Heart left ventricle (tissue), 16 donors: ENCODE measurements at regions not wholly inside any gene's neighbourhood (a gene's known extent, or its start where the extent isn't known, plus 50 kb on each side); places are given as distances from the start of the nearest gene placed in this dataset.

Source experiments
- ATAC-seq, 4 donors: fragments of 200-7000 bp; cut with Tn5 transposase; one replicate each; pipeline ENCODE4 v1.9.1; 2020 to 2022; ENCODE audit warnings: moderate library complexity in 4 of 4, mild to moderate bottlenecking in 3 of 4, moderate number of reproducible peaks in 1 of 4
- DNase-seq, 5 donors: peaks; one replicate each; pipeline ENCODE4 v3.0.0-alpha.2; 2020
- H3K27ac ChIP-seq, 12 donors: fragments of 200-600 bp; sonication (generic) in 4 of 12; one replicate each; pipeline versions ENCODE4 v1.5.0 to v1.8.0; 2016 to 2022; ENCODE audit warnings: mild to moderate bottlenecking in 2 of 12
- H3K27me3 ChIP-seq, 9 donors: fragments of 200-600 bp; sonication (generic) in 2 of 9; one replicate each; pipeline versions ENCODE4 v1.5.1 to v1.8.0; 2016 to 2022; ENCODE audit warnings: mild to moderate bottlenecking in 3 of 9
- H3K36me3 ChIP-seq, 9 donors: fragments of 200-600 bp; sonication (generic) in 2 of 9; one replicate each; pipeline versions ENCODE4 v1.5.0 to v1.8.0; 2018 to 2022; ENCODE audit warnings: mild to moderate bottlenecking in 2 of 9
- H3K4me1 ChIP-seq, 12 donors: fragments of 200-600 bp; sonication (generic) in 4 of 12; one replicate each; pipeline versions ENCODE4 v1.5.0 to v1.8.0; 2016 to 2022; ENCODE audit warnings: mild to moderate bottlenecking in 3 of 12
- H3K4me3 ChIP-seq, 12 donors: fragments of 200-600 bp; sonication (generic) in 4 of 12; one replicate each; pipeline versions ENCODE4 v1.5.0 to v1.8.0; 2017 to 2022; ENCODE audit warnings: mild to moderate bottlenecking in 9 of 12, moderate library complexity in 4 of 12
- H3K9me3 ChIP-seq, 12 donors: fragments of 200-600 bp; sonication (generic) in 4 of 12; one replicate each; pipeline versions ENCODE4 v1.5.0 to v1.8.0; 2016 to 2022; ENCODE audit warnings: mild to moderate bottlenecking in 1 of 12
- POLR2A ChIP-seq, 2 donors: fragments of 450-650 bp; IDR thresholded peaks; one replicate each; pipeline ENCODE4 v1.6.1; 2017; ENCODE audit warnings: antibody characterized with exemption in 2 of 2, mild to moderate bottlenecking in 2 of 2, moderate library complexity in 2 of 2
- WGBS, 4 donors: extraction: QIAGEN DNeasy Blood & Tissue Kit in 2 of 4; methylation state at CpG; one replicate each; pipeline versions ENCODE4 v1.1.5 to v1.1.7; 2013 to 2018; 5-methylcytosine and 5-hydroxymethylcytosine counted together
- intact Hi-C, 10 donors: fragments of 100-400 bp; cut with DNase I; formaldehyde crosslinking; loops; one replicate each; pipeline versions ENCODE4 v1.11.1 to v1.14.2; 2022
- TF ChIP-seq, protein P1 (sequence below), 12 donors: fragments of 200-600 bp; sonication (generic) in 4 of 12; IDR thresholded peaks; one replicate each; pipeline versions ENCODE4 v1.5.0 to v1.8.0; 2018 to 2022; ENCODE audit warnings: antibody characterized with exemption in 12 of 12, mild to moderate bottlenecking in 5 of 12
- donor health status: ischemic (EF 13 %, LVEDD 7.1; RV severe dilation, severe dysfunction).
- donor health status: healthy with polysubstance abuse.
- donor health status: DM: no; HTN: yes; CAD: no.
- donor health status: DM: no; HTN: no; CAD: no.
- donor health status: ischemic (EF 25% LVEDD 6.9; RV normal size, moderate dysfunction).
- donor health status: ischemic (EF 25% LVEDD 5.7; RV mildly dilated, moderate dysfunction).
- donor health status: healthy.
- donor health status: DM: yes; HTN: yes; CAD: no.
- donor health status: ischemic (EF 35%, LVEDD 5.7; RV mildly dilated, moderate dysfunction).
- donor health status: nonischemic (EF 11% LVEDD 7.7; RV severe dilation, severe dysfunction).
- donor health status: DM: yes; HTN: yes; CAD: no.
- donor health status: PGD.
- donor health status: ischemic (EF 29% LVEDD 5.4; RV normal size, mild dysfunction).
- donor health status: nonischemic (EF 23%, LVEDD 6.1; RV moderate dilation, normal function).

DNA sequence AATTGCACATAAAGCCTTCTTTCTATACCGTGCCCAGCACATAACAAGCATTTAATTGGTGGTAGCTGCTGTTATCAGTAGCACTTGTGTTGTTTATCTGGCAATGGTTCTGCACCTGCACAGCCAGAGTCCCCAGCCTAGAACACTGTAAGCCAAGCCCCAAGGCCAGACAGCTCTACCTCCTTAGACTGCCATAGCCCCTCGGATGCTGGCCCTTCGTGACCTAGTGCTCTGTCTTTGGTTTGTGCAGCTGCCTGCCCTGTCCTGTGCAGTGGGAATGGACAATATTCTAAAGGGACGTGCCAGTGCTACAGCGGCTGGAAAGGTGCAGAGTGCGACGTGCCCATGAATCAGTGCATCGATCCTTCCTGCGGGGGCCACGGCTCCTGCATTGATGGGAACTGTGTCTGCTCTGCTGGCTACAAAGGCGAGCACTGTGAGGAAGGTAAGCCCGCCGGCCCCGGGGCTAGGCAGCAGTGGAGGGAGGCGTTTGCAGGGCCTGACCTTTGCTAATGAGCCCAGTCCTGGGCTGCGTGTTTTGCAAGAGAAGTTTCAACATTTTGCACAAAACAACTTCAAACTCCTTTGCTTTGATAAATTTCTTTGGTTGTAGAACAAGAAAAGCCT lies 173.3 kb upstream of the WWC1 start:
- no peak overlapping the region for H3K4me3 ChIP-seq
- DNase-seq = no peak
- H3K36me3 ChIP-seq = peaks cover 0 to 24% (median 0%) of the 10 kb centered on the region in 9 donors
- H3K9me3 ChIP-seq = no peaks in the 10 kb centered on the region
- 61 to 71% (median 65%) methylated on average over 16 of the region's 16 CpGs for WGBS, 4 donors
- peak in 2 of 4 donors; percentile 23 to 49 for ATAC-seq
- H3K27ac ChIP-seq = no peak overlapping the region
- TF ChIP-seq, protein P1, sequence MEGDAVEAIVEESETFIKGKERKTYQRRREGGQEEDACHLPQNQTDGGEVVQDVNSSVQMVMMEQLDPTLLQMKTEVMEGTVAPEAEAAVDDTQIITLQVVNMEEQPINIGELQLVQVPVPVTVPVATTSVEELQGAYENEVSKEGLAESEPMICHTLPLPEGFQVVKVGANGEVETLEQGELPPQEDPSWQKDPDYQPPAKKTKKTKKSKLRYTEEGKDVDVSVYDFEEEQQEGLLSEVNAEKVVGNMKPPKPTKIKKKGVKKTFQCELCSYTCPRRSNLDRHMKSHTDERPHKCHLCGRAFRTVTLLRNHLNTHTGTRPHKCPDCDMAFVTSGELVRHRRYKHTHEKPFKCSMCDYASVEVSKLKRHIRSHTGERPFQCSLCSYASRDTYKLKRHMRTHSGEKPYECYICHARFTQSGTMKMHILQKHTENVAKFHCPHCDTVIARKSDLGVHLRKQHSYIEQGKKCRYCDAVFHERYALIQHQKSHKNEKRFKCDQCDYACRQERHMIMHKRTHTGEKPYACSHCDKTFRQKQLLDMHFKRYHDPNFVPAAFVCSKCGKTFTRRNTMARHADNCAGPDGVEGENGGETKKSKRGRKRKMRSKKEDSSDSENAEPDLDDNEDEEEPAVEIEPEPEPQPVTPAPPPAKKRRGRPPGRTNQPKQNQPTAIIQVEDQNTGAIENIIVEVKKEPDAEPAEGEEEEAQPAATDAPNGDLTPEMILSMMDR (IDR thresholded peaks at IDR 0.05) = no peak
- no peak for TF ChIP-seq POLR2A (IDR thresholded peaks at IDR 0.05)
- H3K4me1 ChIP-seq = peaks cover 0 to 20% (median 3%) of the 10 kb centered on the region in 12 donors
- intact Hi-C loops = loop anchor here in 3 of 10 donors (5.0 to 10.0 kb wide), 2 partner anchors 97 to 99 kb away; no protein-coding TSS in a partner anchor
- H3K27me3 ChIP-seq = no peaks in the 10 kb centered on the region

DNA sequence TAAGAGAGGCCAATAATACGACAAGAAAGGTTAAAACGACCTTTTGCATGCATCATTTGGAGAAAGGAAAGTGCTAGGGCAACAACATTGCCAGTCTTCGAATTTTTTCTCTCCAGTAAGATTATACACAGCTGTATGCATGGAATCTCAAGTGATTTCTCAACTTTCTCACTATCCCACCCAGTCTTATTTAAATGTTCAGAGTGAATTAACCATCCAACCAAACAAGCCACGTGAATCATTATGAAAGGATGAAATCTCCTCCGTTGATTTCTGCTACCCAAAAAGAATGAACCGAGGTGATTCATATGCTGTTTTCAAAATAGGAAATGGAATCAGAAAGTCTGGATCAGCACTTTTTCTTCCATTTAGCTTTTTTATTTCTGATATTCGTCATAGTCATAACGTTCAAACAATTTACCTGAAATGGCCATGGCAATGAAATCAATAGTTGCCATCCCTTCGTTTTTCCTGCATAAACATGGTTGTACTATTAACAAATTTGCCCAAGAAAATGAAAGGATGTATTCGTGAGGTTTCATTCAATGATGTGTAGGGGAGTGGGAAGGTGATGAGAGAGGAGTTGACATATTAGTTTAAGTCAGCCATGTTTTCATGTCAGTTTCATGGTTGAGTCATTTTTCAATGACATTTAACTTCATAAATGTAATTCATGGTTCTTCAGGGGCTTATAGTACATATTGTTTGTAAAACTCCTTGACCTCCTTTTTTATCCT lies 170.9 kb upstream of the WWC1 start:
- H3K9me3 ChIP-seq = no peaks in the 10 kb centered on the region
- H3K27me3 ChIP-seq = no peaks in the 10 kb centered on the region
- 73 to 76% (median 75%) methylated on average over 10 of the region's 10 CpGs for WGBS, 4 donors
- peak overlapping the region in 4 of 12 donors; percentile 5 to 29 (median 7) for H3K27ac ChIP-seq
- no peak for DNase-seq
- no peak for TF ChIP-seq POLR2A (IDR thresholded peaks at IDR 0.05)
- TF ChIP-seq, protein P1 (IDR thresholded peaks at IDR 0.05) = no peak
- peaks cover 0 to 29% (median 0%) of the 10 kb centered on the region in 9 donors for H3K36me3 ChIP-seq
- no peak for ATAC-seq
- no peak overlapping the region for H3K4me3 ChIP-seq
- intact Hi-C loops = loop anchor here in 1 of 10 donors (10.0 kb wide), 1 partner anchor 94 kb away; no protein-coding TSS in a partner anchor
- H3K4me1 ChIP-seq = peaks cover 0 to 39% (median 5%) of the 10 kb centered on the region in 12 donors

DNA sequence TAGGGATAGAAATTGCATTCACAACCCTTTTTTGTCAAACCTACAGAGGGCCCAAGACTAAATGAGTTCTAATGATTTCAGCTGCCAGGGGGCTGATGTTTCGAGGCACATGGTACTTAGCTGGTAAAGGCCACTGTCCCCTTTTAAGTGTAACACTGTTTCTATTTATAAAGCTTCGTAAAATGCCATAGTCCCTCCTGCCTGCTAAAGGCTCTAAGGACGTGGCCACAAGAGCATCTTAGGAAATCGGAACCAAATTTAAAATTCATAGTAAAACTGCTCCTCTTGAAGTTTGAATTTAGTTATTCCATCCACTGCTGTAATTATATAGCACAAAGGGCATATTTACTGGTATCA lies 170.3 kb upstream of the WWC1 start:
- H3K36me3 ChIP-seq = peaks cover 0 to 32% (median 0%) of the 10 kb centered on the region in 9 donors
- no peak overlapping the region for H3K4me3 ChIP-seq
- H3K27ac ChIP-seq = peak overlapping the region in 4 of 12 donors; percentile 5 to 29 (median 7)
- no peaks in the 10 kb centered on the region for H3K9me3 ChIP-seq
- H3K4me1 ChIP-seq = peaks cover 0 to 45% (median 6%) of the 10 kb centered on the region in 12 donors
- peak; percentile 45 to 72 (median 60) for ATAC-seq
- intact Hi-C loops = loop anchor here in 1 of 10 donors (10.0 kb wide), 1 partner anchor 94 kb away; no protein-coding TSS in a partner anchor
- TF ChIP-seq, protein P1 (IDR thresholded peaks at IDR 0.05) = no peak
- no peak for TF ChIP-seq POLR2A (IDR thresholded peaks at IDR 0.05)
- WGBS, 4 donors = 49 to 54% (median 53%) methylated on average over 4 of the region's 4 CpGs
- no peaks in the 10 kb centered on the region for H3K27me3 ChIP-seq
- no peak for DNase-seq
